SH-SY5Y (cell line): ENCODE measurements at regions not wholly inside any gene's neighbourhood (a gene's known extent, or its start where the extent isn't known, plus 50 kb on each side); places are given as distances from the start of the nearest gene placed in this dataset.

Source experiments
- GATA2 ChIP-seq: IDR thresholded peaks from 2 replicates; pipeline ENCODE4 v1.6.1; 2011; ENCODE audit warnings: mild to moderate bottlenecking, low read depth, low read length
- GATA3 ChIP-seq: IDR thresholded peaks from 2 replicates; pipeline ENCODE4 v1.6.1; 2011; ENCODE audit warnings: low read depth, mild to moderate bottlenecking, low read length, moderate library complexity

DNA sequence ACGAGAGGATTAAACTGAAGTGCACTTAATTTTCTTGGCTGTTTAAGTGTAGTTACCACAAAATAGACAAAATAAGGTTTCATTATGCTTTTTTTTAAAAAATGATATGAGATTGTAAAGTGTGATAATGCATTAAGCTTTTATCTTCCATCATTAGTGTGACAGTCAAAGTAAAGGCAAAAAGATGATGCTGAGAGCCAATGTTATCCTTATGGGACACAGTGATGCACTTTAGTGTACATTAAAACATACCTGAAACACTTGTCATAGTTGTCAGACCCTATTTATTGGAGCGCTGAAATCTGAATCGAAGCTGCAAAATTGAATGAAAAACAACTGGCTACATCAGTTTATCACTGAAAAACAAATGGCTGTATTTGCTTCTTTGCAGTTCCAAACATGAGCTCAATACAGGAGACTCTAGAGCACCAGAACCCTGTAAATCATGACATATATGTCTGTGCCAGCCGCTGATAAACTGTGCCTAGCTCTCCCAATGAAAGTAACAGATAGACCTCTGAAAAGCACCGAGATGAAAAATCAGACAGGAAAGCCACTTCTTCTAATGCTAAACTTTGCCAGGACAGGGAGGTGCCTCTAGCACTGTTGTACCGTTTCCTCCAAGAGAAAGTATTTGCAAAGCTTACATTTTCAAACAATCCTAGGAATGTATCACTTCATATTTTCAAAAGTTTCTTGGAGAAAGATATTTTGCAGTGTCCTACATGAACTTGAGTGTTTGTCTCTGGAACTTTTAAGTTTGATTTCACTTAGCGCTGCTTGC is 120.7 kb upstream of the TMPRSS15 start:
- no peak for TF ChIP-seq GATA2
- no peak for TF ChIP-seq GATA3

GRCh38 chr21:18529254-18529653 is 125.7 kb upstream of the TMPRSS15 start:
- no peak for TF ChIP-seq GATA3
- TF ChIP-seq GATA2: no peak

DNA sequence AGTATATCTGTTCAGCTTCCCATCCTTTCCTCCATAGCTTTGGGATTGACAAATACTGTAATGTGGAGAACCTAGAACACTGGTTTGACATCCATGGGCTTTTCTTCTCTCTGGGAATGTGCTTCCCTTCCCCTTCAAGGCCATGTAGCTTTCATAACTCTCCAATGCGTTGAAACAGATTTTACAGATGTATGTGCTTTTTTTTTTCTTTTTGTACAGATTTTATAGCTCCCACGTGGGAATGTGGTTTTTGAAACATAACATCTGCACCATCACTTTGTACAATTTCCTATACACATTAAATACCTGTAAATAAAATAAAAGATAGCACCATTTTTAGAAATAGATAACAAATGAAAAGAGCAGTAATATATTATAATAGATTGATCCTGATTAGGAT is 138.5 kb upstream of the TMPRSS15 start:
- TF ChIP-seq GATA3: no peak
- no peak for TF ChIP-seq GATA2

DNA sequence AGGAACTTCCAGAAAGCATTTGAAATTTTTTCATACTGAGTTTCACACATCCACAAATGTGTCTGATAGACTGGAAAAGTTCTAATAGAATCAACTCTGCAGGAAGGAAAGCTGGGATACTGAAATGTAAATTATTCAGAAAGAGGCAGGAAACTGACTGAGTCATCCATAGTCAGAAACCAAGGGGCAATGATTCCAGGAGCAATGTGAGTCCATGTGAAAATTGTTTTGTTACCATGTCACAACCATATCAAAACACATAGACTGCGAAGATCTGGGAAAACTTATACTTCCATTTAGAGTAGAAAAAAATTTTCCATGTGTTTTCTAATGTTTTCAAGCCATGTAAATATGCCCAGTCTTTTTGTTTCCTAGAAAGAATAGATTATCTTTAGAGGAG is 142.3 kb upstream of the TMPRSS15 start:
- TF ChIP-seq GATA3 (no peak), GATA2 (no peak)

- no peak for TF ChIP-seq GATA2
- TF ChIP-seq GATA3: no peak
These were observed 143.8 kb upstream of the TMPRSS15 start for GRCh38 chr21:18547347-18547746.

- no peak for TF ChIP-seq GATA3
- TF ChIP-seq GATA2: no peak
These were observed 144.7 kb upstream of the TMPRSS15 start for GRCh38 chr21:18548249-18548648.

DNA sequence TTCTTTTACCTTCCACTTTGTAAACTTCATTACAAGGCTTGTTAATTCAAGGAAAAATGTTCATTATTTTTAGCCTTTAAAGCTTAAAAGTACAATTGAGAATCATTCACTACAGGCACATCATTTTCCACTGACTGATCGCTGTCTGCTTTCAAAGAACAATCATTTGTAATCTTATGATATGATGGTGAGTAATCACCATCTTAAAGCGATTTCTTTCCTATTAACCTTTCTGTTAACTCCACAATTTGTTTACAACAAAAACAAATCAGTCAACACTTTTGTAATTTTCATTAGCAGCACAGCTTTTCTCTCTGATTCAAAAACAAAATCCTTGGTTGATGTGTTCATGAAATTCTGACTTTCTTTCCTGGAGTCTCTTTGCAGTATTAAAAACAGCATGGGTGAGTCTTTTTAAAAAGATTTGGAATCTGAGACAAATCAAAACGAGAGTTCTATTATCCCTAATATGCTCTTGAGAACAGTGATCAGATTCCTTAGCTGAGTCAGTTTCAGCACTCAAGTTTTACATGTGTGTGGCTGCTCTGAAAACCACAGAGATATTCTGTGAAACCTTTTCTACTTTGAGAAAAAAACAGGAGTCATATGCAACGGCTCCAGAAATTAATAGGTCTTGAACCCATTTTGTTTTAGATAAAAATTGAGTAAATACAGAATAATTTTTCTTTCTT is 145.8 kb upstream of the TMPRSS15 start:
- TF ChIP-seq GATA3 (no peak), GATA2 (no peak)

GRCh38 chr21:18550361-18550760 is 146.8 kb upstream of the TMPRSS15 start:
- TF ChIP-seq GATA2 (no peak), GATA3 (no peak)

DNA sequence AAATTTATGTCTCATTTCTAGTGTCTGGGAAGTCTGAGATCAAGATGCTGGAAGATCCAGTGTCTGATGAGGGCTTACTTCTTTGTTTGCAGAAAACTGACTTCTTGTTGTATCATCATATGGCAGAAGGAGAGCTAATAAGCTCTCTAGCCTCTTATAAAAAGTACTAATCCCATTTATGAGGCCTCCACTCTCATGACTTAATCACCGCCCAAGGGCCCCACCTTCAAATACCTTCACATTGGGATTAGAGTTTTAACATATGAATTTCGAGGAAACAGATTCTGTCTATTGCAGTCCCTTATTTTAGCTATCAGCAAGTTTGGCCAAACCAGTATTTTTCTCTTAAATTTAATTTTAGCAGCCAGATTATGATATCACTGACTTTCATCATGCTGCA is 150.2 kb upstream of the TMPRSS15 start:
- TF ChIP-seq GATA2: no peak

GRCh38 chr21:18588001-18588662 is 184.5 kb upstream of the TMPRSS15 start:
- TF ChIP-seq GATA2: no peak
- TF ChIP-seq GATA3: no peak

DNA sequence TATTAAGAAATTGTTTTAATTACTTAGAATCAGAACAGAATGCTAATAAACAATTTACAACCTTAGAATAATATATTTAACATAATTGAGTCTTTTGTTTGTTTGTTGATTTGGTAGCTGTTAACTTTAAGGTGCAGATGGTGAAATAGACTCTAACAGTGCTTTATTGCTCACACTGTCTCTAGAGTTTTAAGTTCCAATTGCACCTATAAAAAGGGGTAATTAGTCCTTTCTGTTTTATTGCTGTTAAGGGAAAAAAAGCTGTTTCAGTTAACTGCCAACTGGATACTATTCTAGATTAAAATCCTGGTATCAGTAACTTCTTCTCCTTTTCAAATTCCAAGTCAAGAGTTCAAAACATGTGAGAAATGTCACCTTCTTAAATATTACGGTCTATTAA is 197.6 kb upstream of the TMPRSS15 start:
- no peak for TF ChIP-seq GATA3
- TF ChIP-seq GATA2: no peak

DNA sequence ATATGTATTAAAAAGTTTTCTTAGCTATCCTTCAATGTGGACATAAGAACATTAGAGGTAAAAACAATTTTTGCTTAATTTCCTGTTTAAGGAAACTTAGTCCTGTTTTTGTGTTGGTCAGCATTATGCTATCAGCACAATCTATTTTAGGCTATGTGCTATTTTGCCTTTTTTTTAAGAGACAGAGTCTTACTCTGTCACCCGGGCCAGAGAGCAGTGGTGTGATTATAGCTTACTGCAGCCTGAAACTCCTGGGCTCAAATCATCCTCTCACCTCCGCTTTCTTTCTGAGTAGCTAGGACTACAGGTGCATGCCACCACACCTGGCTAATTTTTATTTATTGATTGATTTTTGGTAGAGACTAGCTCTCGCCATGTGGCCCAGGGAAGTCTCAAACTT is 199.1 kb upstream of the TMPRSS15 start:
- TF ChIP-seq GATA3: no peak
- no peak for TF ChIP-seq GATA2

- TF ChIP-seq GATA2: no peak
These were observed 199.7 kb upstream of the TMPRSS15 start for GRCh38 chr21:18603261-18603660.

DNA sequence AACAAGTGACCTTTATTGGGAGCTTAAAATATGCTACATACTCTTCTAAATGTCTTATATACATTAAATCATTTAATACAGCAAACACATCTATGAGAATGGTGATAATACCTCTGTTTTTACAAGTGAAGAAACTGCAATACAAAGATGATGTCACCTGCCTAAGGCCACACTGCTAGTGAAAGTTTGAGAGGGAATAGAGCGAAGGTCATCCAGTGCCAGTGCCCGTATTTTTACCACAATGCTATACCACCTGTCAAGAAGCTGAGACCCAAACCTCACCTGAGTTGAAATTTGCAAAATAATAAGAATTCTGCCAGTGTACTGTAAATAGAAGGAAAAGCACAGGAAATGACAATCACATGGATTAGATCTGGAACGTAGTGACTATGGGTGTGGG is 200.4 kb upstream of the TMPRSS15 start:
- TF ChIP-seq GATA3 (no peak), GATA2 (no peak)

- no peak for TF ChIP-seq GATA3
- TF ChIP-seq GATA2: no peak
These were observed 204.6 kb upstream of the TMPRSS15 start for GRCh38 chr21:18608226-18608625.
